ENCODE measurements at regions not wholly inside any gene's neighbourhood (a gene's known extent, or its start where the extent isn't known, plus 50 kb on each side); places are given as distances from the start of the nearest gene placed in this dataset.

GRCh38 chr3:18634461-18634860, 209.3 kb upstream of the SATB1 start:
- TF ChIP-seq POLR2A (IDR thresholded peaks at IDR 0.05; ENCODE audit: low read depth, low read length) (no peak), TAF1 (IDR thresholded peaks at IDR 0.05; ENCODE audit: borderline replicate concordance, low read depth, low read length) (no peak), POLR2AphosphoS5 (IDR thresholded peaks at IDR 0.05; ENCODE audit: low read depth, low read length) (no peak)

Measured in GM12892 (cell line).